PFSK-1 (cell line): ENCODE measurements at regions not wholly inside any gene's neighbourhood (a gene's known extent, or its start where the extent isn't known, plus 50 kb on each side); places are given as distances from the start of the nearest gene placed in this dataset.

ENCODE experiments used
- POLR2AphosphoS5 ChIP-seq: IDR thresholded peaks from 2 replicates; pipeline ENCODE4 v1.6.1; 2012; ENCODE audit warnings: low read depth, mild to moderate bottlenecking, control low read depth, low read length, moderate library complexity
- SIN3A ChIP-seq: IDR thresholded peaks from 2 replicates; pipeline ENCODE4 v1.6.1; 2012; ENCODE audit warnings: mild to moderate bottlenecking, low read length, moderate library complexity, borderline replicate concordance; ENCODE audit not compliant: insufficient read depth
- TAF1 ChIP-seq: IDR thresholded peaks from 2 replicates; pipeline ENCODE4 v1.6.1; 2012; ENCODE audit warnings: low read length, control low read depth, borderline replicate concordance; ENCODE audit not compliant: insufficient read depth

DNA sequence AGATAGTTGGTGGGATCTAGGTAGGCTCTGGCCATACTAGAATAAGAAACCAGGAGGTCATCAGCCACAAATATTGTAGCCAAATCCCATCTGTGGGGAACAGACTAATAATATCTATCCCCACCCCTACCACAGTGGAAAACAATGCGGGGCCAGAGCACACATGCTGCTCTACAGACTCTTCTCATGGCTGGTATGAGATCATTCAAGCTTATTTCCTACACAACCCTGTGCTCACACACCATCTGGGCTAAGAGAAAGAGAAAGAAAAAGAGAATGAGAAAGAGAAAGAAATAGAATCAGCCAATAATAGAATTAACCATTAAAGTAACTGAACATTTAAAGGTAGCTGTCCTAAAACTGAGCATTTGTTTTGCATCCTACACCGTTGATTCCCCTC lies 1268.4 kb upstream of the SPRY2 start:
- no peak for TF ChIP-seq POLR2AphosphoS5
- TF ChIP-seq SIN3A: no peak
- no peak for TF ChIP-seq TAF1
